Muscle of leg (tissue), 3 donors: ENCODE measurements at regions not wholly inside any gene's neighbourhood (a gene's known extent, or its start where the extent isn't known, plus 50 kb on each side); places are given as distances from the start of the nearest gene placed in this dataset.

Experiments used
- DNase-seq: peaks from one replicate; pipeline ENCODE4 v3.0.0; 2013
- H3K27ac ChIP-seq: one replicate; pipeline ENCODE4 v1.5.1; 2013; ENCODE audit warnings: mild to moderate bottlenecking, low read length, control low read depth
- H3K27me3 ChIP-seq: one replicate; pipeline ENCODE4 v1.6.1; 2013; ENCODE audit warnings: low read length; ENCODE audit not compliant: control insufficient read depth, insufficient read depth
- H3K36me3 ChIP-seq: one replicate; pipeline ENCODE4 v1.6.1; 2013; ENCODE audit warnings: low read length; ENCODE audit not compliant: control insufficient read depth, insufficient read depth
- H3K4me1 ChIP-seq: one replicate; pipeline ENCODE4 v1.6.1; 2013; ENCODE audit warnings: low read length; ENCODE audit not compliant: control insufficient read depth, insufficient read depth
- H3K4me3 ChIP-seq: one replicate; pipeline ENCODE4 v1.5.1; 2013; ENCODE audit warnings: low read length, control low read depth
- H3K9me3 ChIP-seq: replicated peaks from 2 replicates; pipeline ENCODE4 v1.6.1; 2013; ENCODE audit warnings: low read depth, low read length; ENCODE audit not compliant: control insufficient read depth
- WGBS: methylation state at CpG from one replicate; pipeline ENCODE4 v1.1.5; 2013; ENCODE audit warnings: missing lambda C conversion rate; ENCODE audit not compliant: insufficient coverage; 5-methylcytosine and 5-hydroxymethylcytosine counted together

DNA sequence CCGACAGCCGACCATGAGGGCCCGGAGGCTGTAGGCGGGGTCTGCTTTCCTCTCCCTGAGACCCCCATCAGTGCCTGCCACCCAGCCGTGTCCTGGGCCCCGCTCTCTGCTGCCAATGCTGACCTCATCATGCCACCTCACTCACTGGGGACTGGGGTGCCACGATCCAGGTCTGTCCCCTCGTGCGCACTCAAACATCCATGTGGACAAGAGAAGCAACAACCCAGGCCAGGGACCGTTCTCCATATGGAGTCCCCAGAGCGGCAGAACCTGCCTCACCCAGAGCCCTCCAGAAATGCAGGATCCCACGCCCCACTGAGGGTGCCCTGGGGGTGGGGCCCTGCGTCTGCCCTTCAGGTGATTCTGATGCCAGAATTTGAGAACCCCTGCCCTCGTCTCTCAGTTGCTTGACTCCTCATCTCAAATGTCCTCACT lies 210.0 kb upstream of the PPP2R2D start:
- WGBS, result 75% methylated on average over 14 of the region's 14 CpGs

DNA sequence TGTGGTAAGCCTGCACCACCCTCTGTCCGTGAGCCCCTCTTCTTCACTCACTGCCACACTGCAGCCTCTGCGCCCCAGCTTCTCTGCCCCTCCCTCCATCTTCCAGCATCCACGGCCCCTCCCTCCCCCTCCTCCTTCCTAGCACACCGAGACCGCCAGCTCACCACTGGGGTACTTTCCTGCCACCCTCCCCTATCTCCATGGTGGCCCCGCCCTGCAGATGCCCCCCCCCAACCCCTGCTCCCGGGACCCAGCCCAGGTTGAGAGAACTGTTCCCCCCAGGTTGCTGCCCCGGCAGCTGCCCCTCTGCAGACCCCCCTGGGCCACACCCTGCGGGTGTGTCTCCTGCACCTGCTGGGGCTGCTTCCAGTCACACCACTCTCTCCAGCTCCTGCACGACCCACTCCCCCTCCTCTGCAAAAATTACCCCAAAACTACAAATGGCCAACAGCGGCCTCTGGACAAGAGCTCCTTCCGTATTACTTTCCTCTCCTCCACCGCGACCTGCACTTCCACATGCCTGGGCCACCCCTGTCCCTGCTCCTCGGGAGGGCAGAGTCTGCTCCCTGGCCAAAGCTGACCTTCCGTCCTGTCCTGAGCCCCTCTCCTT lies 209.2 kb upstream of the PPP2R2D start:
- no peak for DNase-seq
- H3K4me1 ChIP-seq, result peaks cover 15% of the 10 kb centered on the region
- H3K27me3 ChIP-seq, result no peaks in the 10 kb centered on the region
- H3K9me3 ChIP-seq, result no peaks in the 10 kb centered on the region
- no peaks in the 10 kb centered on the region for H3K36me3 ChIP-seq
- H3K27ac ChIP-seq, result no peak overlapping the region
- no peak overlapping the region for H3K4me3 ChIP-seq
- WGBS, result 75% methylated on average over 14 of the region's 16 CpGs

More for the DNA sequence above, 210.0 kb upstream of the PPP2R2D start:
- DNase-seq, result no peak
- Histone ChIP-seq H3K27ac (no peak overlapping the region), H3K4me3 (no peak overlapping the region), H3K27me3 (no peaks in the 10 kb centered on the region), H3K9me3 (no peaks in the 10 kb centered on the region), H3K4me1 (peaks cover 15% of the 10 kb centered on the region), H3K36me3 (no peaks in the 10 kb centered on the region)

DNA sequence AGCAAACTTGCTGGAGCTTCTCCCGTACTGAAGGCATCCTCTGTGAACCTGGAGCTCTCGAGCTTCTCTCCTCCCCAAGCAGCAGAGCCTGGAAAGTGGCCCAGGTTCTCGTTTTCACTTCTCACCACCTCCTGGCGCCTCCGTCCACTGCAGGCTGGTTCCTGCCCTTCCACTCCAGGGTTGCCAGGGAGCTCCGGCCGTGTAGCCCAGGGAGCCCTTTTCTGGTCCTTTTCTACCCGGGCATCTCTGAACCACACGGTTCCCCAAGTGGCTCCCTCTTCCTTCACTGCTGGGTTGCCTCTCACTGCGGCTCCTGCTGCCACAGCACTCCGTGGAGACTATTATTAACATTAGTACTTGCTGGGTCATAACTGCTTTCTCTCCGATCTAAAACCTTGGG lies 208.6 kb upstream of the PPP2R2D start:
- no peaks in the 10 kb centered on the region for H3K36me3 ChIP-seq
- no peak overlapping the region for H3K4me3 ChIP-seq
- no peak overlapping the region for H3K27ac ChIP-seq
- 41% methylated on average over 11 of the region's 12 CpGs for WGBS
- H3K4me1 ChIP-seq, result peaks cover 15% of the 10 kb centered on the region
- no peaks in the 10 kb centered on the region for H3K27me3 ChIP-seq
- DNase-seq, result peak; percentile 32
- no peaks in the 10 kb centered on the region for H3K9me3 ChIP-seq

DNA sequence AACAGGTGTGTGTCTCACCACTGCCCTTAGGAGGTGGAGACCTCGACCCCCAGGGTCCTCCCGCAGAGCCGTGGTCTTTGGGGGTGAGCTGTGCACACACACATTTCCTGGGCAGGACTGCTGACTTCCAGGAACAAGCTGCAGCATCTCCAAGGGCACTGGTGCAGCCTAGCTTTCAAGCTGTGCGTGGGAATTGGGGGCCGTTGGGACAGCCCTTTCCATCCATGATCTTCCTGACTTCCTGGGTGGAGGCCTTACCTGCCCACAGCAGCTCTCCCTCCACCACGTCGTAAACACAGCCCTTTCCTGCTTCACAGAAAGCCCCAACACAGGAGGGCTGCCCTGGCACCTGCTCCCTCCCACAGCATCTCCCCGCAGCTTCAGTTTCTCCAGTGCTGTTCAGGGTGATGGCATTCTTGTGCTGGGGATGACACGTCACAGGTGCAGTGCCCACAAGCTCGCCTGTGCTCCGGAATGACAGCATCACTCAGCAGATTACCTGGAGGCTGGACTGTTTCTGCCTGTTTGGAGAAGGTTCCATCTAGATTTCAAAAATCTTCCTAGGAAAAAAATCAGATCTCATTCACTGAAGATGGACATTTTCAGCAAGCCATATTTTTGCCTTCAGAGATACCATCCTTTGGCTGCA lies 208.0 kb upstream of the PPP2R2D start:
- Histone ChIP-seq H3K4me3 (no peak overlapping the region), H3K36me3 (no peaks in the 10 kb centered on the region), H3K9me3 (no peaks in the 10 kb centered on the region), H3K27me3 (no peaks in the 10 kb centered on the region), H3K4me1 (peaks cover 15% of the 10 kb centered on the region), H3K27ac (no peak overlapping the region)
- 37% methylated on average over 8 of the region's 11 CpGs for whole genome bisulfite sequencing
- no peak for DNase-seq

DNA sequence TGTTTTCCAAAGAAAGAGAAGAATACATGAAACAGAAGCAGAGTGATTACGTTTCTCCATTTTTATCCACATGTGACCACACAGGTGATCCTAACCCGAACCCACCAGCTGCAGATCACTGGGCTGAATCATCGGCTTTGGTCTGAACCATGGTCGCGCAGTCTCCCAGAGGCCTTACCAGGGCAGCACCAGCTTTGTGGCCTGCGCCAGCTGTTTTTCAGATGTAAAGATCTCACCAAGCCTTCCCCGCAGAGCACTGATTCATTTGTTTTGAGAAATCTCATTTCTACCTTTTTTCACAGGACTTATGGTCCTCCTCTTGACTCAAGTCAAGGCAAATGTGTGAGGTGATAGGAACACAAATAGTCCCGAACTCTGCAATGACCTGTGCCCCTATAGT lies 207.0 kb upstream of the PPP2R2D start:
- no peak overlapping the region for H3K27ac ChIP-seq
- WGBS, result 80% methylated on average over 5 of the region's 8 CpGs
- H3K9me3 ChIP-seq, result no peaks in the 10 kb centered on the region
- peaks cover 15% of the 10 kb centered on the region for H3K4me1 ChIP-seq
- no peaks in the 10 kb centered on the region for H3K27me3 ChIP-seq
- no peaks in the 10 kb centered on the region for H3K36me3 ChIP-seq
- H3K4me3 ChIP-seq, result no peak overlapping the region
- no peak for DNase-seq

DNA sequence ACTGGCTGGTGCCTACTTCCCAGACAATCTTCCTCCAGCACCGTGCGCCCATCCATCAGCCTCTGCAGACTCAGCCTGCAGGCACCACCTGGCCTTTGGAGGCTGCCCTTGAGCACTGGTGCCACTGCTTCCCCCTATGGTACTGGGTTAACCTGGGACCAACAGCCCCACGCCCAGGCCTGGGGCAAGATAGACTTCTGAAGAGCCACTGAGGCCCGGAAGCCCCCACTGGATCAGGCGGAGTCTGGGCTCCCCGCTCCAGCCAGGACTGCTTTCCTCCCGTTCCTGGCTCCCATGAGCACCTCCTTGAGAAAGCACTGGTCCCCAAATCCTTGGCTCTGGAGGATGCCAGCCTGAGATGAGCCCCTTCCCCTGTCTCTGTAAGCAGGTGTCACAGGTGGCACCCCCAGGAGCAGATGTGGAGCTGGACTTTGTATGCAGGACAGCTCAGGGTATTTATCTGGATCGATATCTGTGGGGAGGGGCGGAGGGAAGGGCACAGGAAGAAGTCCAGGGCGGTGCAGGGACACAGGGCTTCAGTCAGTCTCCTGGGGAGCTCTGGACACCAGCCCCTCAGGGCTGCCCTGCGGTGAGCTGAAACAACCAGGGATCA lies 206.5 kb upstream of the PPP2R2D start:
- no peak for DNase-seq
- H3K4me3 ChIP-seq, result no peak overlapping the region
- no peaks in the 10 kb centered on the region for H3K36me3 ChIP-seq
- no peaks in the 10 kb centered on the region for H3K9me3 ChIP-seq
- H3K27ac ChIP-seq, result no peak overlapping the region
- WGBS, result 93% methylated on average over 11 of the region's 11 CpGs
- peaks cover 15% of the 10 kb centered on the region for H3K4me1 ChIP-seq
- peaks cover 4% of the 10 kb centered on the region for H3K27me3 ChIP-seq

DNA sequence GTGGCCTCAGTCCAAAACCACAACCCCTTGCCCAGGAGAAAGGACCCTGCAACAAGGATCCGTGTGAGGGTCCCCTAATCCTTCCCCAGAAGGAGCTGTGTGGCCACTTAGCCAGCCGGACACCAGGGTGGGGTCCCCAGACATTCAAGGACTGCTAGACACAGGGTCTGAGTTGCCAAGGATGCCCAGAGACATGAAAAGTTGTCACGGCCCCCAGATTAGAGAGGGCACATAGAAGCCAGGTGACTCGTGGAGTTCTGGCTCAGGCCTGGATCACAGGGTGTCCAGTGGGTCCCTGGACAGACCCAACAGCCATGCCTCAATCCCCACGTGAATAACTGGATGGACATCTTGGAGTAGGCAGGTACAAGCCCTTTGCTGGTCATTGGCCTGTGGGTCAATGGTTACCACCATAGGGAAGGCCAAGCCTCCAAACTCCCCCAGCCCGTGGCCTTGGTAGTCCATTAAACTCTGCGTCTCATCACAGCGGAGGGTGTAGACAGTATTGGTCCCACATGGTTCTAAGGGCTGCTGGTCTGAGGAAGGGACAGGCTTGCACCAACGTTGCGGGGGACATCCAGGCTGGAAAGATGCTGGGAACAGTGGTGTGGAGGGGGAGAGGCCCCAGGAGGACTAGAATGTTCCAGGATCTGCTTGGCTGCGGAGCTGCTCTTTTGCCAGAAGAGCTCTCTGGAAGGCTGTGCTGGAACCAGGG lies 205.9 kb upstream of the PPP2R2D start:
- no peaks in the 10 kb centered on the region for H3K9me3 ChIP-seq
- H3K27me3 ChIP-seq, result peaks cover 4% of the 10 kb centered on the region
- no peak overlapping the region for H3K27ac ChIP-seq
- peaks cover 15% of the 10 kb centered on the region for H3K4me1 ChIP-seq
- H3K4me3 ChIP-seq, result no peak overlapping the region
- no peaks in the 10 kb centered on the region for H3K36me3 ChIP-seq
- DNase-seq, result peak; percentile 16
- 72% methylated on average over 8 of the region's 11 CpGs for WGBS

DNA sequence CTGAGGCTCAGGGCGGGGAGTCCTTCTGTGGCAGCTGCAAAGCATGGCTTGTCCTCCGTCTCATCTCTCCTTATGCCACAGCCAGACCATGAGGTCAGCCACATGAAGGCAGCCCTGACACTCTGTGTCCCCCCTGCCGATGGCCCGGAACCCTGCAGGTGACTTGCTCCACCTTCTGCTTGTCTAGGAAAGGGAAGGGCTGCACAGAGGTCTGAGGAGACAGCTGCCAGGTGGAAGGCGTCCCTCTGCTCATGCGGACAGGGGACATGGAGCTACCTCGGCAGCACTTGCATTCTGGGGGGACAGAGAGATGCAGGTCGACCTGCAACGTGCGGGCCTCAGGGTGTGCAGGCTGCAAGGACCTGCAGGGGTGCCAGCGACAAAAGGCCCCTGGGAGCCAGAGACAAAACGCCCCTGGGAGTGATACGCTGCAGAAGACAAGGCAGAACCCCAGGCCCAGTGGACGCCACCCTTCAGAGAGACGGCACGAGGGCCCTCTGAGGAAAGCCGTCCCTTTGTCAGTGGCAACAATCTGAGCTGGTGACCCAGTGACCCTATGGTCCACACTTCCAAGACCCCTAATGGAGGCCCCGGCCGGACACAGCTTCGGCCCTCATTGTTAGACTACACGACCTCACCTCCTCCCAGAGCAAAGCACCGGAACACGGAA lies 205.2 kb upstream of the PPP2R2D start:
- no peak for DNase-seq
- H3K4me3 ChIP-seq, result no peak overlapping the region
- H3K9me3 ChIP-seq, result no peaks in the 10 kb centered on the region
- H3K36me3 ChIP-seq, result no peaks in the 10 kb centered on the region
- peaks cover 15% of the 10 kb centered on the region for H3K4me1 ChIP-seq
- no peak overlapping the region for H3K27ac ChIP-seq
- peaks cover 4% of the 10 kb centered on the region for H3K27me3 ChIP-seq
- WGBS, result 73% methylated on average over 15 of the region's 23 CpGs

DNA sequence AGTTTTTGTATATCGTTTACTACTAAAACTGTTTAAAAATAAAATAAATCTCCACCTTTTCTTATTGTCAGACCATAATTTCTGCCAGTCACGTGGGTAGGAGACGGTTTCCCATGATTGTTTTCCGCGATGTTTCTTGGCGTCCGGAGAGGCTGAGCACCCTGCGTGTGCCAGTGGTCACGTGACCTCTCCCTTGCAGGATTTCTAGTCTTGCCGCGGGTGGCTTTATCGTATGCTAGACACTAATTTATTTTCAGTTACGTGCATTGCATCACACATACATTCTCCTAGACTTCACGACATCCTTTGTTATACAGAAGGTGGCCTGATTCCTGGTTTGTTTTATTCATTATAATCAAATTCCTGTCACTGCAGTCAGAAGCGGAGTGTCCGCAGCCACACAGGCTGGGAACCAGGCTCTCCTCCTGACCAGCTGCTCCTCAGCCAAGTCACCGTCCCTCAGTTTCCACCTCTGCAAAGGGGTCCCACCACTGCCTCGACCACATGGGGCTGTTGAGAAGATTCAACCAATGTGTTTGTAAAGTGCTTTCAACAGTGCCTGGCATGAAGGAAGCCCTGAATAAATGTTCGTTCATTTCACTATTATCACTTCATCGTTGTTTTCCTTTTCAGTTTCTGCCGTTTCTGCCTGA lies 203.2 kb upstream of the PPP2R2D start:
- Histone ChIP-seq H3K36me3 (no peaks in the 10 kb centered on the region), H3K4me3 (no peak overlapping the region), H3K27ac (no peak overlapping the region), H3K4me1 (peaks cover 7% of the 10 kb centered on the region), H3K27me3 (peaks cover 4% of the 10 kb centered on the region), H3K9me3 (no peaks in the 10 kb centered on the region)
- no peak for DNase-seq
- WGBS, result 51% methylated on average over 14 of the region's 21 CpGs
